Effector memory CD8-positive, alpha-beta T cell (primary cell): ENCODE measurements at regions not wholly inside any gene's neighbourhood (a gene's known extent, or its start where the extent isn't known, plus 50 kb on each side); places are given as distances from the start of the nearest gene placed in this dataset.
"Not testable (repeated sequence)": the region's sequence is repeated elsewhere in the genome, so short reads cannot be mapped to it uniquely, and the experiment has no call there.

Experiments used
- ATAC-seq: fragments of 150-1000 bp; cut with Tn5 transposase; replicated peaks from 2 replicates; pipeline ENCODE4 v1.10.0; 2021; ENCODE audit warnings: mild to moderate bottlenecking, moderate library complexity
- DNase-seq, 3 experiments: peaks; one replicate each; pipeline ENCODE4 v3.0.0; 2021
- H3K27ac Mint-ChIP-seq, 2 donors: one replicate each; pipeline ENCODE4 v1.8.0; 2022; ENCODE audit warnings: mild to moderate bottlenecking in 2 of 2, mixed read lengths in 2 of 2, moderate library complexity in 2 of 2
- H3K27me3 Mint-ChIP-seq, 2 donors: one replicate each; pipeline ENCODE4 v1.8.0; 2022; ENCODE audit warnings: mixed read lengths in 2 of 2
- H3K36me3 Mint-ChIP-seq: one replicate; pipeline ENCODE4 v1.8.0; 2022; ENCODE audit warnings: mild to moderate bottlenecking, moderate library complexity, mixed read lengths; ENCODE audit not compliant: insufficient read depth
- H3K4me1 Mint-ChIP-seq, 2 donors: one replicate each; pipeline ENCODE4 v1.8.0; 2022; ENCODE audit warnings: low read depth in 2 of 2, mixed read lengths in 2 of 2
- H3K4me3 Mint-ChIP-seq, 2 donors: one replicate each; pipeline ENCODE4 v1.8.0; 2022; ENCODE audit warnings: mild to moderate bottlenecking in 2 of 2, mixed read lengths in 2 of 2, moderate library complexity in 2 of 2
- H3K9me3 Mint-ChIP-seq, 2 donors: one replicate each; pipeline ENCODE4 v1.8.0; 2022; ENCODE audit warnings: mixed read lengths in 2 of 2

- Mint-ChIP-seq H3K27me3 (no peaks in the 10 kb centered on the region), H3K9me3 (peaks cover 5 to 7% of the 10 kb centered on the region in 2 donors), H3K27ac (no peak overlapping the region), H3K36me3 (no peaks in the 10 kb centered on the region), H3K4me3 (no peak overlapping the region), H3K4me1 (no peaks in the 10 kb centered on the region)
- DNase-seq (no peak), ATAC-seq (no peak)
These were observed 393.8 kb downstream of the OLFM4 start for GRCh38 chr13:53422415-53422814.

- H3K27me3 Mint-ChIP-seq, result no peaks in the 10 kb centered on the region
- H3K9me3 Mint-ChIP-seq, result peaks cover 0 to 1% of the 10 kb centered on the region in 2 donors
- DNase-seq (no peak), ATAC-seq (no peak)
- H3K27ac Mint-ChIP-seq, result no peak overlapping the region
- no peaks in the 10 kb centered on the region for H3K4me1 Mint-ChIP-seq
- H3K4me3 Mint-ChIP-seq, result no peak overlapping the region
- H3K36me3 Mint-ChIP-seq, result no peaks in the 10 kb centered on the region
These were observed 407.8 kb downstream of the OLFM4 start for GRCh38 chr13:53436396-53436795.

DNA sequence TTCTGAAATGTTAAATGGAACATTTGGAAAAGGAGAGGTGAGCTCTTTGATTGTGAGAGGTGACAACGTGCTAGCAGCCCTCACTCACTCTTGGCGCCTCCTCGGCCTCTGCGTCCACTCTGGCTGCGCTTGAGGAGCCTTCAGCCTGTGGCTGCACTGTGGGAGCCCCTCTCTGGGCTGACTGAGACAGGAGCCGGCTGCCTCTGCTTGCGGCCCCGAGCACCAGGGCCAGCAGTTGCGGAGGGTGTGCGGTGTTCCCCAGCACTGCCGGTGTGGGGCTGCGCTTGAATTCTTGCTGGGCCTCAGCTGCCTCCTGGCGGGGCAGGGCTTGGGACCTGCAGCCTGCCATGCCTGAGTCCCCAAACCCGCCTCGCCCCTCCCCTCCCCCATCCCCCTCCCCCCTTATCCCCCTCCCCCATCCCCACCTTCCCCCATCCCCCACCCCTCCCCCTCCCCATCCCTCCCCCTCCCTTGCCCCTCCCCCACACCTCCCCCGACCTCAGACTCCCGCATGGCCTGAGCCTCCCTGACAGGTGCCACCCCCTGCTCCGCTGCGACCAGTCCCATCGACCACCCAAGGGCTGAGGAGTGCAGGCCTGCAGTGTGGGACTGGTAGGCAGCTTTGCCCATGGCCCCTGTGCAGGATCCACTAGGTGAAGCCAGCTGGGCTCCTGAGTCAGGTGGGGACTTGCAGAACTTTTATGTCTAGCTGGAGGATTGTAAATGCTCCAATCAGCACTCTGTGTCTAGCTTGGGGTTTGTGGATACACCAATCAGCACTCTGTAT lies 411.0 kb downstream of the OLFM4 start:
- Mint-ChIP-seq H3K4me1 (no peaks in the 10 kb centered on the region), H3K36me3 (no peaks in the 10 kb centered on the region), H3K9me3 (no peaks in the 10 kb centered on the region), H3K27me3 (no peaks in the 10 kb centered on the region), H3K4me3 (no peak overlapping the region), H3K27ac (no peak overlapping the region)
- no peak for DNase-seq
- no peak for ATAC-seq

GRCh38 chr13:53442979-53443378 lies 414.4 kb downstream of the OLFM4 start:
- ATAC-seq, result no peak
- peaks cover 3 to 15% of the 10 kb centered on the region in 2 donors for H3K9me3 Mint-ChIP-seq
- H3K4me3 Mint-ChIP-seq, result no peak overlapping the region

GRCh38 chr13:53445686-53446085 lies 417.1 kb downstream of the OLFM4 start:
- no peaks in the 10 kb centered on the region for H3K36me3 Mint-ChIP-seq
- H3K27ac Mint-ChIP-seq, result no peak overlapping the region
- H3K4me3 Mint-ChIP-seq, result no peak overlapping the region
- DNase-seq (no peak), ATAC-seq (no peak)
- no peaks in the 10 kb centered on the region for H3K4me1 Mint-ChIP-seq
- peaks cover 12 to 22% of the 10 kb centered on the region in 2 donors for H3K9me3 Mint-ChIP-seq
- no peaks in the 10 kb centered on the region for H3K27me3 Mint-ChIP-seq

More at GRCh38 chr13:53442979-53443378, 414.4 kb downstream of the OLFM4 start:
- Mint-ChIP-seq H3K27ac (no peak overlapping the region), H3K36me3 (no peaks in the 10 kb centered on the region), H3K4me1 (no peaks in the 10 kb centered on the region), H3K27me3 (no peaks in the 10 kb centered on the region)
- DNase-seq, result no peak

DNA sequence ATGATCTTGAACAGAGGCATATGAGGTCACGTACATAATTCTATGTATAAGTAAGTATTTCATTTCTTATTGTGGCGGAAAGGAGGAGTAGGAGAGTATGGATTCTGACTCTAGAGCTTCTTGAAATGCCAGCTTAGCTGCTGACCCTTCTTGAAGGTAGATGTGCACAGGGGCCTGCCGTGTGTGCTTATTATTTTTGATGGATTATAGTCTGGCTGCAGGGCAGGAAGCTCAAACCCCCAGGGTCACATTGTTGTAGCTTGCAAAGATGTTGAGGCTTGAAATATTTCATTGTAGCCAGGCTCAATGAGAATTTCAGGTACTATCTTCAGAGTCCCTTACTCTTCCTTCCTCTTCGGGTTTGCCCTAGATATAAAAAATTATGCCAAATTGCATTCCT lies 418.8 kb downstream of the OLFM4 start:
- no peaks in the 10 kb centered on the region for H3K27me3 Mint-ChIP-seq
- H3K4me1 Mint-ChIP-seq, result no peaks in the 10 kb centered on the region
- H3K9me3 Mint-ChIP-seq, result peaks cover 13 to 22% of the 10 kb centered on the region in 2 donors
- ATAC-seq (no peak), DNase-seq (no peak)
- no peaks in the 10 kb centered on the region for H3K36me3 Mint-ChIP-seq
- no peak overlapping the region for H3K27ac Mint-ChIP-seq
- no peak overlapping the region for H3K4me3 Mint-ChIP-seq

DNA sequence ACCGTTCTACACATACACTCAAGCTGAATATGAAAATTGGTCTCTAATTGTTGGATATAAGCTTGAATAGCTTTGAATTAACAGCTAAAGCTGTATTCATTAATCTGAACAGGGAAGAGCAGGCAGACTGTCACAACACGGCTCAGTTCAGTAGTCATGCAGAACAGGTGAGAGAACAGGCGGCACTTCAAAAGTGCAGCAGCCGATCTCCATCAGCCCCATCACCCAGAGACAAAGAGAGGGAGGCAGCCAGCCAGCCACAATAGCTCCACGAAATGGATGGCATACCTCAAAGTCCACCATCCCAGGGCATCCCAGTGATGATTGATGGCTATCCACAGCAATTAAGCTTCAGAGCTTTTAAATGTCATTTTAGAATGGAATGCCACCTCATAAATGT lies 419.2 kb downstream of the OLFM4 start:
- Mint-ChIP-seq H3K4me1 (no peaks in the 10 kb centered on the region), H3K4me3 (no peak overlapping the region), H3K27me3 (no peaks in the 10 kb centered on the region), H3K36me3 (no peaks in the 10 kb centered on the region), H3K9me3 (peaks cover 13 to 22% of the 10 kb centered on the region in 2 donors), H3K27ac (no peak overlapping the region)
- ATAC-seq (no peak), DNase-seq (no peak)

DNA sequence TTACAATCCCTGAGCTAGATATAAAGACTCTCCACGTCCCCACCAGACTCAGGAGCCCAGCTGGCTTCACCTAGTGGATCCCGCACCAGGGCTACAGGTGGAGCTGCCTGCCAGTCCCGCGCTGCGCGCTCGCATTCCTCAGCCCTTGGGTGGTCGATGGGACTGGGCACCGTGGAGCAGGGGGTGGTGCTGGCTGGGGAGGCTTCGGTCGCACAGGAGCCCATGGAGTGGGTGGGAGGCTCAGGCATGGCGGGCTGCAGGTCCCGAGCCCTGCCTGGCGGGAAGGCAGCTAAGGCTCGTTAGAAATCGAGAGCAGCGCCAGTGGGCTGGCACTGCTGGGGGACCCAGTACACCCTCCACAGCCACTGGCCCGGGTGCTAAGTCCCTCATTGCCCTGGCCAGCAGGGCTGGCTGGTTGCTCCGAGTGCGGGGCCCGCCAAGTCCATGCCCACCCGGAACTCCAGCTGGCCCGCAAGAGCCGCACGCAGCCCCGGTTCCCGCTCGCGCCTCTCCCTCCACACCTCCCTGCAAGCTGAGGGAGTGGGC lies 423.7 kb downstream of the OLFM4 start:
- H3K4me3 Mint-ChIP-seq, ATAC-seq, DNase-seq, H3K27ac Mint-ChIP-seq, H3K27me3 Mint-ChIP-seq, H3K36me3 Mint-ChIP-seq, H3K4me1 Mint-ChIP-seq: not testable (repeated sequence)
- H3K9me3 Mint-ChIP-seq, result peaks cover 12 to 15% of the 10 kb centered on the region in 2 donors

DNA sequence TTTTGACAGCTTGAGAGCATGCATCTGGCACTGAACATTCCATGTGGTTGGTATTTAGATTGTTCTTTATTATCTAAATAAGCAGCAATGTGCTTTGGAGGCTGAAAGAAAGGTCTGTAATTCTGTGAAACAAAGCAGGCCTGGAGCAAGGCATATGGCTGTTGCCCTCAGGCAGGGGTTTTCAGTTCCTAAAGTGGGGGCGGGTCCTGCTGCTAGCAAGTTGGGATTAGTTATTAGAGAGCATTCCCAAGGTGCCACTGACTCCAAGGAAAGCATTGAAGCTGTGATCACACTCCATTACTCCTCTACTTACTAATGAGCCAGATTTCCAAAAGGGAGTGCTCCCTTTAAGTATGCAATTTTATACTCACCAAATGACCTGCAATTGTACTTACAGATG lies 432.2 kb downstream of the OLFM4 start:
- Mint-ChIP-seq H3K27me3 (no peaks in the 10 kb centered on the region), H3K27ac (no peak overlapping the region), H3K4me3 (no peak overlapping the region), H3K4me1 (no peaks in the 10 kb centered on the region), H3K36me3 (no peaks in the 10 kb centered on the region), H3K9me3 (peaks cover 17 to 18% of the 10 kb centered on the region in 2 donors)
- DNase-seq (no peak), ATAC-seq (no peak)

- no peaks in the 10 kb centered on the region for H3K27me3 Mint-ChIP-seq
- no peaks in the 10 kb centered on the region for H3K4me1 Mint-ChIP-seq
- no peak overlapping the region for H3K4me3 Mint-ChIP-seq
- ATAC-seq (no peak), DNase-seq (no peak)
- H3K36me3 Mint-ChIP-seq, result no peaks in the 10 kb centered on the region
- H3K27ac Mint-ChIP-seq, result no peak overlapping the region
- peaks cover 9 to 16% of the 10 kb centered on the region in 2 donors for H3K9me3 Mint-ChIP-seq
These were observed 434.5 kb downstream of the OLFM4 start for GRCh38 chr13:53463106-53463505.

DNA sequence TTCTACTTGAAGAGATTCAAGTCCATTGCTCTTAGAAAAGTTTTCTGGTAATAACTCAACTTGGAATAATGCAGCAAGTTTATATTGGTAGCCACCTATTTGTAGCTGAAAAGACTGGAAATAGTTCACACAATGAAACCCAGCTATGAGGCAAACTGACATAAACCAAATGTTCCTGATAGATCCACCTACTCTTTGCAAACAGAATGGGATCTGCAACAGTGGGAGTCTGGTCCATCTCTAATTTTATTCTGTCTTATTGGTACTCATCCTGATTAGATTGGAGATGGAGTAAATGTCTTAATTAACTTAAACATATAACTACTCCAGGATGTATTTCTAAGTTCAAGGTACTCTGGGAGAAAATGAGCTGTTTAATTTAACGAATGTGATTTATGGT lies 438.0 kb downstream of the OLFM4 start:
- H3K36me3 Mint-ChIP-seq, result no peaks in the 10 kb centered on the region
- no peak overlapping the region for H3K4me3 Mint-ChIP-seq
- no peaks in the 10 kb centered on the region for H3K27me3 Mint-ChIP-seq
- DNase-seq, result no peak
- H3K9me3 Mint-ChIP-seq, result peaks cover 9 to 11% of the 10 kb centered on the region in 2 donors
- no peak for ATAC-seq
- H3K4me1 Mint-ChIP-seq, result no peaks in the 10 kb centered on the region
- no peak overlapping the region for H3K27ac Mint-ChIP-seq

DNA sequence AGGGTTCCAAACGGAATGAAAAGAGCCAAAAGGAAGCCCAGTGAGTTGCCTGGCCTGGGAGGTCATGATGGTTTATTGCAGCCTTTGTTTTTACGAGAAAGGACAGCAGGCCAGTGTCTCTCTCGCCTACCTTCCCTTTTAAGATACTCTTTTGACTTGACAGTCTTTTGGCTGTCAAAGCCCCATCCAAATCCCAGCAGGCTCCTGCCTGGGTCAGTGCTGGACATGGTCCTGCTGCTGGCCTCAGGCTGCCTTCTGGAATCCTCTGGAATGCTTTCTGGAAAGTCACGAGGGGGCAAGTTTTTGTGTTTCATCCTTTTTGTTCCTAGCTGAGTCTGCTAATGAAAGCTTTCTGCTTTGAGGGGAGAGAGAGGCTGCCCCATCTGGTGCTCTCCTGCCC lies 444.8 kb downstream of the OLFM4 start:
- H3K9me3 Mint-ChIP-seq, result peaks cover 4 to 6% of the 10 kb centered on the region in 2 donors
- H3K27me3 Mint-ChIP-seq, result no peaks in the 10 kb centered on the region
- DNase-seq, result no peak
- no peak overlapping the region for H3K4me3 Mint-ChIP-seq
- H3K4me1 Mint-ChIP-seq, result no peaks in the 10 kb centered on the region
- H3K36me3 Mint-ChIP-seq, result no peaks in the 10 kb centered on the region
- ATAC-seq, result no peak
- no peak overlapping the region for H3K27ac Mint-ChIP-seq

DNA sequence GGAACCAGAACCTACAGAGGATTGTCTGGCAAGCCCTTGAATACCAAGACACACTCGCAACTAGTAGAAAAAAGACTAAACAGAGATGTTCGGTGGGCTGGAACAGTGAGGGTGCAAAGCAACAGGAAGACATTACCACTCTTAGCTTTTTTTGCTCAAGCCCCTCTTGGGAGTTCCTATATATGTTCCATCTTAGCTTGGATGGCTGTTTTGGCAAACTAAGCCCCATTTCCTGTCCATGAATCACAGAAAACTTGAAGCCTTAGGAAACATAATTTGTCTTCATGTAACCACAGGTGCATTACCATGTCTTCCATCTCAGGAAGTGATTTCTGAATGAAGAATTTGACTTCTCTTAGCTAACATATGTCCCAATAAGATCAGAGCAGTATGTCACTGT lies 446.3 kb downstream of the OLFM4 start:
- no peak for ATAC-seq
- Mint-ChIP-seq H3K27ac (no peak overlapping the region), H3K9me3 (peaks cover 8 to 11% of the 10 kb centered on the region in 2 donors), H3K4me1 (no peaks in the 10 kb centered on the region), H3K27me3 (no peaks in the 10 kb centered on the region), H3K4me3 (no peak overlapping the region), H3K36me3 (no peaks in the 10 kb centered on the region)
- no peak for DNase-seq

GRCh38 chr13:53490752-53491151 lies 462.1 kb downstream of the OLFM4 start:
- Mint-ChIP-seq H3K4me1 (no peaks in the 10 kb centered on the region), H3K27ac (no peak overlapping the region), H3K36me3 (no peaks in the 10 kb centered on the region), H3K4me3 (no peak overlapping the region), H3K9me3 (peaks cover 8 to 12% of the 10 kb centered on the region in 2 donors), H3K27me3 (no peaks in the 10 kb centered on the region)
- no peak for ATAC-seq
- DNase-seq, result no peak
